Thymus (tissue), 11 donors: ENCODE measurements at regions not wholly inside any gene's neighbourhood (a gene's known extent, or its start where the extent isn't known, plus 50 kb on each side); places are given as distances from the start of the nearest gene placed in this dataset.

Experiments used
- DNase-seq, 9 donors: peaks; one replicate each; pipeline ENCODE4 v3.0.0-alpha.2; 2013; ENCODE audit warnings: low spot score in 9 of 9, low read depth in 6 of 9, missing footprints in 1 of 9
- H3K27ac ChIP-seq, 2 donors: one replicate each; pipeline ENCODE4 v1.5.1; 2013; ENCODE audit warnings: control low read depth in 1 of 2, low read depth in 1 of 2, low read length in 1 of 2, mild to moderate bottlenecking in 1 of 2, moderate library complexity in 1 of 2
- H3K27me3 ChIP-seq, 2 donors: one replicate each; pipeline ENCODE4 v1.5.1; 2013; ENCODE audit warnings: low read length in 1 of 2; ENCODE audit not compliant: control insufficient read depth in 2 of 2, insufficient read depth in 1 of 2
- H3K36me3 ChIP-seq, 2 donors: one replicate each; pipeline ENCODE4 v1.5.1; 2013; ENCODE audit warnings: low read length in 1 of 2, mild to moderate bottlenecking in 1 of 2, moderate library complexity in 1 of 2; ENCODE audit not compliant: control insufficient read depth in 2 of 2, insufficient read depth in 2 of 2
- H3K4me1 ChIP-seq, 2 donors: one replicate each; pipeline ENCODE4 v1.5.1; 2013; ENCODE audit warnings: low read length in 2 of 2; ENCODE audit not compliant: control insufficient read depth in 2 of 2, insufficient read depth in 2 of 2
- H3K4me3 ChIP-seq, 2 donors: one replicate each; pipeline ENCODE4 v1.5.1; 2013; ENCODE audit warnings: low read length in 2 of 2, control low read depth in 1 of 2, mild to moderate bottlenecking in 1 of 2
- H3K9me3 ChIP-seq, 2 donors: one replicate each; pipeline ENCODE4 v1.5.1; 2013; ENCODE audit warnings: low read length in 1 of 2, mild to moderate bottlenecking in 1 of 2; ENCODE audit not compliant: control insufficient read depth in 2 of 2, insufficient read depth in 1 of 2
- WGBS: extraction: QIAGEN DNeasy Blood & Tissue Kit; methylation state at CpG from one replicate; pipeline ENCODE4 v1.1.7; 2013; 5-methylcytosine and 5-hydroxymethylcytosine counted together
- donor health status: healthy.

DNA sequence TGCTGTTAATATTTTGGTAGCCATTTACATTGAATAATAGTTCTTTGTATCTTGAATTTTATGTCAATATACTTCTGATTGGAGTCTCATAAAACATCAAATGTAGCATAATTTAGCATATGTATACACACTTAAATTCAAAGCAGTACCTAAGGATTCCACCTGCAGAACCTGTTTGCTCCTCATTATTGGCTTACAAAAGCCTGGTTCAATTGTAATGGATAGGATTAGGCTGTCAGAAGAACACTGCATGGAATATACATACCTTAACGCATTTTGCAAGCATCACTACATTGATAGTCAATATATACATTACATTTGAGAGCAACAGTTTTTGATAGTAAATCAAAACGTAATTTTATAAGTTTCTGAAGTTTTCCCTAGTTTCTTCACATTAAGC is 711.3 kb upstream of the COX7C start:
- Histone ChIP-seq H3K27me3 (no peaks in the 10 kb centered on the region), H3K4me3 (no peak overlapping the region), H3K36me3 (no peaks in the 10 kb centered on the region), H3K4me1 (no peaks in the 10 kb centered on the region), H3K27ac (no peak overlapping the region), H3K9me3 (no peaks in the 10 kb centered on the region)
- WGBS: 58% methylated on average over 2 of the region's 2 CpGs
- no peak for DNase-seq

DNA sequence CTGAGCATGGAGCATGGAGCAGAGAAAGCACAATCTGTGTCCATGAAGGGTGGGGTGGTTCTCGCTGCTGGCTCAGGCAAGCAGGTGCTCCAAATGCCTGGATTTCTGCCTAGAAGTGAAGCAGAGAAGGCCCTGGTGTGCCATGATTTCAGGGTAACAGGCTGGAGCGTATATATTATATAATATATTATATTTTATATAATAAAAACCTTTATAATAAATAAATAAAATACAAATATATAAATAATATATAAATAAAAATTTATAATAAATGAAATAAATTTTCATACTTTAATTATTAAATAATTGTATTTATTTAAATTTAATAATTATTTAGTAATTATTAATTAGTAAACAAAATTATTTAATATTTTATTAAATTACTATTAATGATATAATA is 707.4 kb upstream of the COX7C start:
- Histone ChIP-seq H3K27ac (no peak overlapping the region), H3K36me3 (no peaks in the 10 kb centered on the region), H3K9me3 (no peaks in the 10 kb centered on the region), H3K4me3 (no peak overlapping the region), H3K4me1 (no peaks in the 10 kb centered on the region), H3K27me3 (no peaks in the 10 kb centered on the region)
- 96% methylated on average over 2 of the region's 2 CpGs for WGBS
- DNase-seq: no peak

- WGBS: 86% methylated on average over 4 of the region's 4 CpGs
- Histone ChIP-seq H3K36me3 (no peaks in the 10 kb centered on the region), H3K27me3 (no peaks in the 10 kb centered on the region), H3K4me1 (no peaks in the 10 kb centered on the region), H3K9me3 (peaks cover 0 to 11% of the 10 kb centered on the region in 2 donors), H3K27ac (no peak overlapping the region), H3K4me3 (no peak overlapping the region)
- no peak for DNase-seq
Observed at GRCh38 chr5:85920984-85921383, 696.8 kb upstream of the COX7C start.

DNA sequence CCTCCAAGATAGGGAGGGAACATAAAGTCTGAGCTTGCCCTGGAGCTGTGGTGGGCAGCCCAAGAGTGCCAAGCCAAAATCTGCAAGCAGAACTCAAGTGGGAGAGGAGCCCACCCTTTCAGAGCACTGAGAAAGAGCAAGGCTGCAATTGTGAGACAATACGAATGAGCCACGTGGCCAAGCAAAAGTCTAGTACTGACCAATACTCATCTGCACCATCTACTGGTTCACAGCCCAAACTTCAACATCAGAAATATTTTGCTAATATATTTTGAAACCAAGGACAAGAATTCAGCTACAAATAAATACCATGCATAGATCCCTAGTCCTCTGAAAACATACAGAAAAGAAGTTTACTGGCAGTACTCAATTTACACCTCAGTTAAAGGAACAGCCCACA is 696.2 kb upstream of the COX7C start:
- Histone ChIP-seq H3K4me1 (no peaks in the 10 kb centered on the region), H3K27me3 (no peaks in the 10 kb centered on the region), H3K4me3 (no peak overlapping the region), H3K36me3 (no peaks in the 10 kb centered on the region), H3K9me3 (peaks cover 0 to 11% of the 10 kb centered on the region in 2 donors), H3K27ac (no peak overlapping the region)
- WGBS: 77% methylated on average over 2 of the region's 2 CpGs
- DNase-seq: no peak

- H3K4me3 ChIP-seq: no peak overlapping the region
- H3K36me3 ChIP-seq: no peaks in the 10 kb centered on the region
- no peaks in the 10 kb centered on the region for H3K4me1 ChIP-seq
- WGBS: 92% methylated on average over 4 of the region's 4 CpGs
- H3K9me3 ChIP-seq: no peaks in the 10 kb centered on the region
- no peak overlapping the region for H3K27ac ChIP-seq
- no peaks in the 10 kb centered on the region for H3K27me3 ChIP-seq
- no peak for DNase-seq
Observed at GRCh38 chr5:85927632-85928031, 690.1 kb upstream of the COX7C start.

DNA sequence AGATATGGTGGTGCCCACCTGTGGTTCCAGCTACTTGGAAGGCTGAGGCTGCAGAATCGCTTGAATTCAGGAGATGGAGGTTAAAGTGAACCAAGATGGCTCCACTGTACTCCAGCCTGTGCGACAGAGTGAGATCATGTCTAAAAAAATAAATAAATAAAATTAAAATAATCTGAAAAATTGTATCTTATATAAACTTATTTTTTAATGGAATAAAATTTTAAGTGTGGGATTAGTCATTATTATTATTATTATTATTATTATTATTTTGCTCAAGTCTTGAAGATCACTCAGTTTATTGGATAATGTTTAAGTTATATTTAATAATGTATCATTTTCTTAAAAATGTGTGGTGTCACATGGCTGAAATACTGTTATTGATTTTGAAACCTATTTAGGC is 688.0 kb upstream of the COX7C start:
- Histone ChIP-seq H3K9me3 (no peaks in the 10 kb centered on the region), H3K4me3 (no peak overlapping the region), H3K36me3 (no peaks in the 10 kb centered on the region), H3K27me3 (no peaks in the 10 kb centered on the region), H3K4me1 (no peaks in the 10 kb centered on the region), H3K27ac (no peak overlapping the region)
- no peak for DNase-seq
- WGBS: 90% methylated on average over 2 of the region's 2 CpGs

DNA sequence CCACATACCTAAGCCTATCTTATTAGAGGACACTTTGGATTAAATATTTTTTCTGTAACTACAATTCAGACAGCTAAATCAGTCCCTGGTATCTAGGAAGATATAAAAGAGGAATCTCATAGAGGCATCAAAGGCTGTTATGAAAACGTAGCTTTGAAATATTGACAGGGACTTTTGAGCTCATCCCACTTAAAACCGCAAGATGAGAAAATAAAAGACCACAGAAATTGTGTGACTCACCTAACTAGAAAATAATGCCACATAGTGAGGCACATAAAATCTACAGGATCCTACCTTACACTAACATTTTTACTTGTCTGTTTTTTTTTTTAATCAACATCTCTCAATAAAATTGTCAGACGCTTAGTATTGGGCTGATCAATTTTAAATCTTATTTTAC is 686.5 kb upstream of the COX7C start:
- no peak overlapping the region for H3K27ac ChIP-seq
- H3K4me3 ChIP-seq: no peak overlapping the region
- no peaks in the 10 kb centered on the region for H3K36me3 ChIP-seq
- DNase-seq: no peak
- H3K9me3 ChIP-seq: no peaks in the 10 kb centered on the region
- WGBS: 93% methylated on average over 3 of the region's 3 CpGs
- no peaks in the 10 kb centered on the region for H3K4me1 ChIP-seq
- H3K27me3 ChIP-seq: no peaks in the 10 kb centered on the region

DNA sequence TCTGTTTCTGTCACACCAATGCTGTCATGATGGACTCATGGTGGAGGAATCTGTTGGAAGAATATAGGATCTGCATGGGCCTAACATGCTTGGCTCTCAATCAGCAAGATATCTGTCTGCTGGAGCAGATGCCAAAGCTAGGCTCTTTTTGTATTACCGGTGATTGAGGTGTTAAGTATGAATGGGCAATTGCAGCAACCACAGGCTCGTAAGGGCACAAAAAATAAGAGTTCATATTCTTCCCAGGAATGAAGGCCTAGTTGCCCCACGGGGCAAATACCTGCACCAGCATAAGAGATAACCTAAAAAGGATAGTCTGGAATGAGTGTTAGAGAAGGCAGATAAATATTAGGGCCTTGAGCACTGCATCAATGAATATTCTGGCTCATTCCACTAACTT is 679.5 kb upstream of the COX7C start:
- no peak for DNase-seq
- H3K4me1 ChIP-seq: no peaks in the 10 kb centered on the region
- no peaks in the 10 kb centered on the region for H3K27me3 ChIP-seq

GRCh38 chr5:85951707-85952210 is 666.0 kb upstream of the COX7C start:
- WGBS: 85% methylated on average over 3 of the region's 3 CpGs
- H3K36me3 ChIP-seq: no peaks in the 10 kb centered on the region

More for the DNA sequence above, 679.5 kb upstream of the COX7C start:
- WGBS: 71% methylated on average over 3 of the region's 3 CpGs
- H3K27ac ChIP-seq: no peak overlapping the region
- no peaks in the 10 kb centered on the region for H3K36me3 ChIP-seq
- no peak overlapping the region for H3K4me3 ChIP-seq
- H3K9me3 ChIP-seq: no peaks in the 10 kb centered on the region

GRCh38 chr5:85952680-85953079 is 665.1 kb upstream of the COX7C start:
- Histone ChIP-seq H3K4me1 (no peaks in the 10 kb centered on the region), H3K36me3 (no peaks in the 10 kb centered on the region), H3K27ac (no peak overlapping the region), H3K9me3 (no peaks in the 10 kb centered on the region), H3K4me3 (no peak overlapping the region), H3K27me3 (no peaks in the 10 kb centered on the region)
- 89% methylated on average over 2 of the region's 2 CpGs for WGBS
- DNase-seq: no peak

More at GRCh38 chr5:85951707-85952210, 666.0 kb upstream of the COX7C start:
- H3K27me3 ChIP-seq: no peaks in the 10 kb centered on the region
- DNase-seq: no peak
- no peak overlapping the region for H3K27ac ChIP-seq
- no peaks in the 10 kb centered on the region for H3K9me3 ChIP-seq
- no peaks in the 10 kb centered on the region for H3K4me1 ChIP-seq
- H3K4me3 ChIP-seq: no peak overlapping the region
